ENCODE measurements at regions not wholly inside any gene's neighbourhood (a gene's known extent, or its start where the extent isn't known, plus 50 kb on each side); places are given as distances from the start of the nearest gene placed in this dataset.
"Not testable (repeated sequence)": the region's sequence is repeated elsewhere in the genome, so short reads cannot be mapped to it uniquely, and the experiment has no call there.

DNA sequence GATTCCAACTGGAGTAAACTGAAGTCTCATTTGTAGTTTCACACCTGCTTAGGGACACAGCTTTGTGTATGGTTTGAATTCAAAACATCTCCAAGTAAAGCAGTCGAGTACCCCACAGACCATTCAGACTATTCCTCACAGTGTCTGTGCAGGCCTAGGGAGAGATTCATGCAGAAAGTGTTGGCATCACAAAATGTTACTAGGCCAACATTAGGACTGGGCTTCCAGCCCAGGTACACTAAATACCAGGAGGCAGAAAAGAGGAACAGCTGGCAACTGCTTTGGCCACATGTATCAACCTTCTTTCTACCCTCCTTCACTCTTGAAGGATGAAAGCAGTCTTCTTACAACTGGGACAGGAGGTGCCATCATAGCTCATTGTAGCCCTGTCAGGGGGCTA, 270.4 kb upstream of the TMEFF2 start:
- no peak for DNase-seq

DNA sequence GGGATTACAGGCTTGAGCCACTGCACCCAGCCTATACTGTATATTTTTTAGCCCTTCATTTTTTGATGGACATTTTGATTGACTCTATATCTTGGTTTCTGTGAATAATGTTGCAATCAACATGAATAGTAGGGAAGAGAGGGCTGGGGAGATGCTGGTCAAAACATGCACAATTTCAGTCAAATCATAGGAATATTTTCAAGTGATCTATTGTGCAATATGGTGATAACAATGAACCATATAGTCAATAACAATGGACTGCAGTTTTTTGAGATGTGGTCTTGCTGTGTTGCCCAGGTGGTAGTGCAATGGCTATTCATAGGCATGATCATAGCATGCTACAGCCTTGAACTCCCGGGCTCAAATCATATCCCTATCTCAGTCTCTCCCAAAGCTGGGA, 264.7 kb upstream of the TMEFF2 start:
- DNase-seq, result no peak

DNA sequence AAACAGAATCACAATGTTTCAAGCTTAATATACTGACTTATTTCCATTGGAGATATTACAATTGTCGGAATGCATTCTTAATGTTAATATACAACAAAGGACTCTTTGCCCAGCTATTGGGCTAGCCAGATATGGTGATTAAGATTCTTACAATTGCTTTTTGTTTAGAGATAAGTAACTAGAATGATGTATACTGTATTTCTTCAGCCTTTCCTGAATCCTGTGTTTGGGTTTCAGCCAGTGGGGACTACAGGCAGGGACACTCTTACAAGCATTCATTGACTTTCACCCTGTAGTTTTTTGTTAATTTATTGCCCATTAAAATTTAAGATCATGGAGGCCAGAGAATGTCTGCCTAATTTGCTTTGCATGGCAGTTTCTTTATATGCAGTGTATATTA, 254.1 kb upstream of the TMEFF2 start:
- no peak for DNase-seq

DNA sequence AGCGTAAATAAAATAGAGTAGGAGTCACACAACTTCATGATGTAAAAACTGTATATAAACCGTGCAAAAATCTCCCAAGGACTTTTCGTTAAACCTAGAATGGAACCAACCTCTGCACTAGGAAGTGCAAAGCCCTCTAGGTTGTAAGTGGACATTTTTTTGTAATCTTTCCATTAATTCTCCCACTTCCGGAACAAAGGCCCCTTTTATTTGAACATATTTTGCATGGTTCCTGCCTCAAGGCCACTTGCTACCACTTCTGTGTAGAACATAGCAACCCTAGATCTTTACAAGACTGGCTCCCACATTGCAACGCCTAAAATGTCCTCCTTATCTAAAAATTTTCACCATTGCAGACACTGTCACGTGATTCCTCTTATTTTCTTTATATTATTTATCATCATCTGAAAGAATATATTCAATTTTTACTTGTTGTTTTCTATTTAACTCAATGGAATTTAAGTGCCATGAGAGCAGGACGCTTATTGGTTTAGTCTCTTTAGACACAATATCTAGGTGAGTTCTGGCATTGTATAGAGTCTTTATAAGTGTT, 249.6 kb upstream of the TMEFF2 start:
- no peak for DNase-seq

DNA sequence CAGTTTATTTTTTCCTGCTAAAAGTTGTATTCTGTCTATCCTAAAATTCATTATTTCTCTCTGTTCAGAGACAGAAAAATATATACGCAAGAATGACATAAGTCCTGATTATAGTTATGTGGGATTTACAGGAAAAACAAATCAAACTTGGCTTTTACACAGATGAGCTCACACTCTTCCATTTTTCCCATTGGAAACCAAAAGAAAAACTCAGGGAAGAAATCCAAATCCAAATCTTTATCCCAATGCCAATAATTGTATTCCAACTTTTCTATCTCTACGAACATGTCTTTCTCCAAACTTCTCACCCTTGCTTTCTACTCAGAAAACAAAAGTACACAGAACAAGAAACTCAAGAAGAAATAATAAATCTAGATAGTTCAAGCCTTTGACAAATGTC, 249.1 kb upstream of the TMEFF2 start:
- no peak for DNase-seq

DNA sequence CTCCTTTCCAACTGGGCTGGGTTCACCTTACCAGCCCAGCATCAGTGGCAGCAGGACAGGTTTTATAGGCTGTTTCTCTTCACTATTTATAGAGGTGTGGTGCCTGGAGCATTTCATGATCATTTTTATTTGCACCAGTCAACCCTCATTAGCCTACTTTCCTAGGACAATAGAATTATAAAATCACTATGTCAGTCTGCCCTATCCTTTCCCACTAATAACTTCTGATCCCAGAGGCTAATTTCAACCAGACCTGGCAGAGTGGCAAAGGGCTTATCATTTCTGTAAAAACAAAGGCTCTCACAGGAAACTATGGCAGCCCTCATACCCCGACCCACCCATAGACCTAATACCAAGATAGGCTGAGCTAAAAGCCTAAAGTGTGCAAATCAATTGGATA, 243.5 kb upstream of the TMEFF2 start:
- no peak for DNase-seq

DNA sequence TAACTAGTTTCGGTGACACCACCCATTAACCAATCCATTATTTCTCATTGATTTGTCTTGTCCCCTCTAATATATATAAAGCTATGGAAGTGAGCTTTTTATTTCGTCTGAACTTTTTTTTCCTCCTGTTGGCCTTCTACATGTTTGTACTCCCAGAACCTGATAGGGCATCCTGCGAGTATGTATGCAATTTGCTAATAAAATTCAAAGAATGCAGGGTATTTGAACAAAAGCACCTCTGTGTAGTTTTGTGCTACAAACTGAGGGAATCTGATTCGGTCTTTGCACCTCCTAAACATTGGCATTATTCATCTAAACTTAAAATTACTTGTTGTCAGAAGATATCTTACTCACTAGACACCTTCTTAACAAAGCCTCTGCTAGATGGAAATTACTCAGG, 242.9 kb upstream of the TMEFF2 start:
- no peak for DNase-seq

DNA sequence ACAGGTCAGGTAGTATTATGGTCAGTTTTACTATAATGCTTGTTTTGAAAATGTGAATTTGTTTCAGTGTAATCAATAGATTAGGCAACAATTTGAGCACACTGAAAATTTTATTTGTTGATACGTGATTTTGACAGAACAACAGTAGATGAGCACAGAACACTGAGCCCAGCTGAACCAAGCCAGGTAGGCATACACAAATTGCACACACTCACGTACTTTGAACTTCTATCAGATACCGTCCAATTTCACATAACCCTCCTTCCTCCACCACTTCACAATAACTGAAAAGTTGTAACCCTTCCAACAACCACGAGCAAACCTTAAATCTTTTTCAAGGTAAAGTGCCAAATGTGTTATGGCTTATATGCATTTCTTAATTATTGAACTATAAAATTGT, 229.5 kb upstream of the TMEFF2 start:
- no peak for DNase-seq

DNA sequence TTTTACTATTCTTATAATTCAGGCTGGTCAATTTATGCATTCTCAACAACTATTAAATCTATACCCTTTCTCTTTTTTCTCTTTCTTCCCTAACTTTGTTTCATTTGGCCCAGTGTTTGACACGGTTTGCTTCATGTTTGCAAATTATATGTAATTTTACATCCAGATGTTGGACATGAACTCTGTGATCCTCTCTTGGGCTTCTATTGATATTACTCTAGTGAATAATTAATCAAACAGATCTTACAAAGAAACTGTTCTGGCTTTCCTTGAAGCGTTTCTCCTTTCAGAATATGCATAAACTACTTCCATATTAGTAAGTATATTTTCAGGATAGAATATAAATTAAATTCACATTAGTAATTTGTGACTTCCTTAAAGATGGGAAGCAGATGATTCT, 225.1 kb upstream of the TMEFF2 start:
- no peak for DNase-seq

DNA sequence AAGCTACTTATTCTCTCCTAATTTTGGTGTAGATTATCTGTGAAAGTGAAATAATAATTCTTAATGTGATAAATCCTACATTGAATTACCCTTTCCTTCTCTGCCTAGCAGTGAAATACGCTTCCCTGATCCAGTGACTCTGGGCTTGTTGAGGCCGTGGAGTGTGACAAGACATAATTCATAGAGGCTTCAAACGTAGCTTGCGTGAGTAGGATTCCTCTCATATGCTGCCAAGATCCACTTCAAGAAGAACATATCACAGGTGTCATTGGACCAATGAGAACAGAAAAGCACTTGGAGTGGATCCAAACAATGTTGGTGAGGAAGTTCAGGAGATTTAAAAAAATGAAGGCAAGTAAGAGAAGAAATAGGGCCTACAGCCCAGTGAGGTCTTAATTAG, 221.3 kb upstream of the TMEFF2 start:
- DNase-seq, result no peak

DNA sequence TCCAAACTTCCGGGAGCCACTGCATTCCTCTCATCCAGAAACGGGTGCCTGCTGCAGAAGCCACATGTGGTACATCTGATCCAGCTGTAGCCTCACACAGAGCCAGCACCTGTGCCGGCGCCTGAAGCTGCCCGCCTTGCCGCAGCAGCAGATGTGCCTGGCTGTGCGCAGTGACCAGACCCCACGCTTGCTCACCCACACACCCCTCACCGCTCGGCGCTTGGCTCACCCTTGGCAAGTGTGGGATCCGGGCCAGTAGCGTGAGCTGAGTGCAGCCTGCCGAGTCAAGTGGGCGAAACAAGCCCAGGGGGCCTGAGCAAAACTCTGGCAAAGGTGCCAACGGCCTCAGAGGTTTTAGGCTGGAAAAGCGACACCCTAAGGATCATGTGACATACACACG, 220.1 kb upstream of the TMEFF2 start:
- no peak for DNase-seq

DNA sequence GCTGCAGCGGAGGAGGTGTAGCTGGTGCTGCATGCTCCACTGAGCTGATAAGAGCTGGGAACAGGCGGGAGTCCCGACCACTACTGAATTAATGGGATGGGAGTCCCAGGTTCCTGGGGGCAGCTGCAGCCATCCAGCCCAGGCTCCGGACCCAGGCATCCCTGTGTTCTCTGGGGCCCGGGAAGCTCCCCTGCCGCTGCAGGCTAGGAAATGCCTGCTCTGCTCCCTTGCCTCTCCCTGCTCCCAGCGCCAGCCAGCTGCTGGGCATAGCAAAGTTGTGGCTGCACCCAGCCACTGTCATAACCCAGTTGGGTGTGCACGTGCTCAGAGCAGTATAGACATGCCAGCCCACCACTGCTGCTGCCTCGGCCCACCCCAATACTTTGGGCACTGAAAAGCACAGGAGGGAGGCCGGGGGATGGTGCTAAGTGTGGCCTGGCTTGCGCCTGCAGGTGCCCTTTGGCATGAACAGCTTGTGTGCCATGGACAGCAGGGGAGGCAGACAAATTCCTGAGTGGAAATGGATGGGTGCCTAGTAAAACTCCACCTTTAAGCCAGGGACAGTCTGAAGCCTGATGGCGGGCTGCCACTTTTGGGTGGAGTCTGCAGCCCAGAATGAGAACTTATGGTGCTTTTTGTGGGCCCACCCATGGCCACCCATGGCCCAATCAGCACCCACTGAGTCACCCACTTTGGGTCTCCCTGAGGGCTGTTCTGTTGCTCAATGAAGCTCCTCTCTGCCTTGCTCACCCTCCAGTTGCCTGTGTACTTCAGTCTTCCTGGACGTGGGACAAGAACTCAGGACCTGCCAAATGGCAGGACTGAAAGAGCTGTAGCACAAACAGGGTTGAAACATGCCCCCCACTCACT, 219.3 kb upstream of the TMEFF2 start:
- DNase-seq, result no peak

DNA sequence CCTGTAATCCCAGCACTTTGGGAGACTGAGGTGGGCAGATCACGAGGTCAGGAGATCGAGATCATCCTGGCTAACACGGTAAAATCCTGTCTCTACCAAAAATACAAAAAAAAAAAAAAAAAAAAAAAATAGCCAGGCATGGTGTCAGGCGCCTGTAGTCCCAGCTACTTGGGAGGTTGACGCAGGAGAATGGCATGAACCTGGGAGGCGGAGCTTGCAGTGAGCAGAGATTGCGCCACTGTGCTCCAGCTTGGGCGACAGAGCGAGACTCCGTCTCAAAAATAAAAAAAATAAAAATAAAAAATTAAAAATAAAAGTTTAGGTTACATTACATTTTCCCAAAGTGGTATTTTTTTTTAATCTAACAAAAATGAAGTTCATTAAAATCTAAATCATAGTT, 218.1 kb upstream of the TMEFF2 start:
- DNase-seq, result not testable (repeated sequence)

DNA sequence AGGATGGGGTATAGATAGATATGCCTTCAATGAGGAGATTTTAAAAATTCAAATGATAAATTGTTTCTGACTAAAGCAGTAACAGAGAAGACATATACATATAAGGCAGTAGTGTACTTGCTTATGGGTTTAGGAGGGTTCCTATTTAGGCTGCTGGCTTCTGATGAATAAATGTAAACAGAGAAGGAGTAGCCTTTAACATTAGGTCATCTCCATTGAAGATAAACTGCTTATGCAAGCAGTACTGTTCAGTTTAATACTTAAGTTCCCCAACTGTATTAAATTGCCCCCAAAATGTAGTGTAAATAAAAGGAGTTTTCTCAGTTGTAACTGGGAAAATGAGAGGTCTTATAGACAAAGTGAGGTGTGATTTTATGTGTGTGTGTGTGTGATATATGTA, 217.7 kb upstream of the TMEFF2 start:
- DNase-seq, result no peak

DNA sequence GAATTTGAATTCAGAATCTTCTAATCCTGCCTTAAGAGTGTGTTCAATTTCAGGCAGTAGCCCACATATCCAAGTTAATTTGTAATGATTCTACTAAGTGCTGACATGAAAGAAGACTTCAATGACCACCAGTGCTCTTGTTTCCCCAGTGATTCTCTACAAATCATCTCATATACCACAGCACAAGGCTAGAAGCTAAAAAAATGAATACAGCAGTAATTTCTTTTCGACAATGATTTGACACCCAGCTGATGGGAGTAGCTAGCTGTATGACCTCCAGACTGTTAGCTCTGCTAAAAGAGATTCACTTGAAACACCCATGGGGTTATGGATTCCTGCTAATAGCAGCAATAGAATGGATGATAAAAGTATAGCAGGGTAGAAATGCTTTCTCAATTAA, 217.0 kb upstream of the TMEFF2 start:
- no peak for DNase-seq

DNA sequence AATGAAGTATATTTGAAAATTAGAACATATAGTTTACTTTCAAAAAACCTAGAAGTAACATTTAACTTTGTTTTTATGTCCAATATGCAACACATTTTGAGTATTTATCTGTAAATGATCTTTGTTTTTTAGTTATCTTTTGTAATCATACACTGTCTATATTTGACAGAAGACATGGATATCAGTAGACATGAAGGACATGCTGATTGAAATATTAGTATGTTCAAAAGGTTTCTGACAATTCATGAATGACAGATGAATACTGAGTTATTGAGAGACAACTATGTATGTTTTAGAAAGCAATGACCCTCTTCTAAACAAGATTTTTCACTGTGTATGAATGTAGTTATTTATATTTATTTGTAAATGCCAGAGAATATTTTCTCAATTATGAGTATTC, 215.6 kb upstream of the TMEFF2 start:
- DNase-seq, result no peak

DNA sequence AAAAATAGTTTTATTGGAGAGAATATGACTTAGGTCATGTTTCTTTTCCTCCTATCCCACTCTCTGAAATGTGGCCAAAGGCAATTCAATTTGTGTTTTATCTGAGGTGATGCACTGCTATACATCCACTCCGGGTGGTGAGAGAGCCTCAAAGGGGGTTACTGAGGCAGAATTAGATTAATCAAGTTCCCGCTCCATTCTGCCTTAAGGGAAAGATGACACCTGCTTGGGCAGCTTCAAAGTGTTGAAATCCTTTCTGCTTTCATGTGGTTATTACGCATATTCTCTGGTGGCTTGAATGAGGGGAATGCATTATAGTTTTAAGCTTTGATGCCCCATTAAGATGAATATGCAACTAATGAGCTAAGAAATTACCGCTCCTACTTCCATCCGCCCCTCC, 213.0 kb upstream of the TMEFF2 start:
- DNase-seq, result no peak

DNA sequence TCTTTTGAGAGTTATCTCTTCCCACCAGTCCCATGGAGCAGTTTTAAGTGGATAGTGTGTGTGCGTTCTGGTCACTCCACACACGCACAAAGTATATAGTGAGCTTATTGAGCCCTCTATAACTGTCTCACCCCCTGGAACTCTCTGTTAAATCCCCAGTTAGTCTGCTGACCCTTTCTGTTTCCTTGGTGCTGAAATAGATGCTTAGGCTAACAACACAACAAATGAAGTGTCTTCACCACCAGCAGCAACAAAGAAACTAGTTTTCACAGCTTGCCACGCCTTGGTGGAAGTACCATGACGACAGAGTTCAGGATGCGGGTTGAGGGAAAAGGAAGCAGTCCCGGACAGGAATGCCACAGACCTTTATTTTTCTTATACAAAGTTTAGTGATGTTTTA, 203.5 kb upstream of the TMEFF2 start:
- DNase-seq, result no peak

DNA sequence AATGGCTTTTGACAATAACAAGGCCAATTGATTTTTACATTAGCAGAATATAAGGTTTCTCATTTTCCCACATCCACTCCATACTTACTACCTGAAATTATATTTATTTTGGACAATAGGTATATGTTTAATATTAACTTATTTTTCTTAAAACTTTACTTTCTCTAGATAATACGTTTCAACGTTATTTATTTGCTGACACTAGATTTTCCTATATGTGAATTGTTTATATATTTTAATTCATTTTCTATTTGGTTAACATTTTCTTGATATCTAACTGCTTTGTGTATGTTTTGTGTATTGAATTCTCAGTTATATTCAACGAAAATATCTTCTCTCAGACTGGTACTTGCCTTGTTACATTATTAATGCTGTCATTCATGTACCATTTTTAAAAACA, 199.9 kb upstream of the TMEFF2 start:
- DNase-seq, result no peak

DNA sequence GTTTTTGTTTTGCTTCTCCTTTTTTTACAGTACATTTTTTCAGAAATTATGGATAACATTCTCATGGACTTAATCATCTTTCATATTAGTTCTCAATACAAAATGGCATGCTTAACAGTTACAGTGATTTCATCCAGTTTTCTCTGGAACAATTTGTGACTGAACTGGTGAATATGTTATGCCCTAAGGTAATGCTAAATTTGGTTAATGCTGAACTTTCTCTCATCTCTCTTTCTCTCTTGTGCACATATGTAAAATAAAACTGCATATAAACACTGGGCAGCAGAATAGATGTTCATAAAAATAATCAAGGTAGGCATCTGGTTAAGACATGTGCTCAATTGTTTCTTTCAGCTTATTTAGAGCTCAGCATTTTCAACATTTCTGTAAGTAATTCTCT, 196.3 kb upstream of the TMEFF2 start:
- no peak for DNase-seq

DNA sequence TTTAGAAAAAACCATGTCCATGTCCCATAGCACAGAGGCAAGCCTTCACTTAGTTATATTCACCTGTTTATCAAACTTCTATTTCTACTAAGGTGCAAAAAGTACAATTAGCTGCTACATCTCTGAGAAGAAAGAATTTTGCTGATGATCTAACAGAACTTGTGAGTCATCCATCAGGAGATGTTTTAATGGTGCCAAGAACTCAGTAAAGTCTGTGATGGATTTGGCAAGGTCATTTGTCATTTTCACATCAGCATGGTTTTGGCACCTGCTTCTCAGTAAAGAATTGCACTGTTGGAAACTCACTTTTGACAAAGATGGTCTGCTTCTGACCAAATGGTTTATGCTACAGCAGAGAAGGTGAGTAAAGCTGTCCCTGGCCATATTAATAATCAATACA, 195.7 kb upstream of the TMEFF2 start:
- no peak for DNase-seq

DNA sequence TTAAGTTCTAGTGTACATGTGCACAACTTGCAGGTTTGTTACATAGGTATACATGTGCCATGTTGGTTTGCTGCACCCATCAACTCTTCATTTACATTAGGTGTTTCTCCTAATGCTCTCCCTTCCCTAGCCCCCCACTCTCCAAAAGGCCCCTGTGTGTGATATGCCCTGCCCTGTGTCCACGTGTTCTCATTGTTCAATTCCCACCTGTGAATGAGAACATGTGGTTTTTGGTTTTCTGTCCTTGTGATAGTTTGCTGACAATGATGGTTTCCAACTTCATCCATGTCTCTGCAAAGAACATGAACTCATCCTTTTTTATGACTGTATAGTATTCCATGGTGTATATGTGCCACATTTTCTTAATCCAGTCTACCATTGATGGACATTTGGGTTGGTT, 189.5 kb upstream of the TMEFF2 start:
- DNase-seq, result not testable (repeated sequence)

DNA sequence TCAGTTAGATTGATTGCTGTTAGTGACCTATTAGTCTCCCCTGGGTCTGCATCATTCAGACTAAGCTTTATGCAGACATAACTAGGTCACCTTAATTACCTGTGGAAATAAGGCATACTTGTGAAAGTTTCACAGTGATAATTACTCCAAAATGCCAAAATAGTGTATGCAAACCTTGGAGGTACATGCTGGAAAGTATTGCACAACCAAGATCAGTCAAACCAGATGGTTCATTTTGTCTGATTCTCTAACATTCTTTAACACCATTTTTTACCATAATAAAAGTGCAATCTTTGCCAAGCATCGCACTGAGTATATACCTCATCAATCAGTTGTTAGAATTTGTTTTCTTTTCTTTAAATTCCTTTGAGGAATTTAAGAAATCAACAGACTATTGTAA, 186.3 kb upstream of the TMEFF2 start:
- DNase-seq, result no peak

DNA sequence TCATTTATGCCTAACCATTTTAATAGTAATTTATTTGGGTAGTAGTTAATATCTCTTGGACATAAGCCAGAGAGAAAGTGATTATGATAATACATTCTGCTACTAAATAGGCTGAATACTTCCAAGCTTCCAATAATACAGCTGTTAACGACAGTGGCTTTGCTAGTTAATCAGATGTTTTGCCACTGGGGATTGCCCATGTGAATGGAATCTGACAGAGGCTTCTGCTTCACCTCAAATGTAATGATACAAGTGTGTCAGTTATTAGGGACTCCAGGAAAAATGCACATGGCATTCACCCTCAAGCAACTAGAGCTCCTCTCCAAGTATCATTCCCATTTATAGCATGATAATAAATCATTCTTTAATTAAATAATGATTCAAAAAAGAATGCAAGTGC, 185.0 kb upstream of the TMEFF2 start:
- DNase-seq, result no peak

DNA sequence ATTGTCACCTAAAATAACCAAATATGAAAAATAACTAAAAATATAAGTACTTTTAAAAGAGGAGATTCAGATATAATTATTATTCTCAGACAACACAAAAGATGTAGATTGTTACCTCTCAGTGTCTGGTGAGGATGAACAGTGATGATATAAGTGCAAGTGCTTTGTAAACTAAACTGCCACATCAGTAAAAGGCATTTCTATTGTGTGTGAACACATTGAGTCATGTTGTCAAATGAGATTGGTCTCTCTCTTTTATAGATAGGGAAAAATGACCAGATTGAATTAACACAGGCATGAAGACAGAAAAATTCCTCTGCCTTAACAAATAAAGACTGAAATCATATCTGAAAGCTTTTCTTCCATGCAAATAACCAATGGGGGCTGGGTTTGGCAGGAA, 182.4 kb upstream of the TMEFF2 start:
- DNase-seq, result no peak
